SJCRH30 (cell line): ENCODE measurements at regions not wholly inside any gene's neighbourhood (a gene's known extent, or its start where the extent isn't known, plus 50 kb on each side); places are given as distances from the start of the nearest gene placed in this dataset.
A peak's percentile ranks its signal among the peaks of the same experiment; 100 is the strongest.
"Not testable (repeated sequence)": the region's sequence is repeated elsewhere in the genome, so short reads cannot be mapped to it uniquely, and the experiment has no call there.

ENCODE experiments used
- DNase-seq, 2 experiments: peaks; one replicate each; pipeline ENCODE4 v3.0.0-alpha.2; 2015 to 2020
- H3K27ac ChIP-seq: fragments of 250-450 bp; sonication (Bioruptor Pico); 2 replicates; pipeline ENCODE4 v1.5.1; 2020; ENCODE audit warnings: mild to moderate bottlenecking, moderate library complexity
- H3K27me3 ChIP-seq: fragments of 250-450 bp; sonication (Bioruptor Pico); 2 replicates; pipeline ENCODE4 v1.5.1; 2020; ENCODE audit warnings: mild to moderate bottlenecking, moderate library complexity
- H3K36me3 ChIP-seq: fragments of 250-450 bp; sonication (Bioruptor Pico); 2 replicates; pipeline ENCODE4 v1.5.1; 2020; ENCODE audit warnings: mild to moderate bottlenecking, moderate library complexity
- H3K4me1 ChIP-seq: fragments of 250-450 bp; sonication (Bioruptor Pico); 2 replicates; pipeline ENCODE4 v1.5.1; 2020; ENCODE audit warnings: mild to moderate bottlenecking, moderate library complexity
- H3K4me3 ChIP-seq: fragments of 250-450 bp; sonication (Bioruptor Pico); 2 replicates; pipeline ENCODE4 v1.5.1; 2020; ENCODE audit warnings: mild to moderate bottlenecking, moderate library complexity
- H3K9me3 ChIP-seq: fragments of 250-450 bp; sonication (Bioruptor Pico); replicated peaks from 2 replicates; pipeline ENCODE4 v1.5.1; 2020; ENCODE audit warnings: mild to moderate bottlenecking, moderate library complexity

GRCh38 chrX:141520750-141521149, 63.8 kb downstream of the SPANXA1 start:
- not testable (repeated sequence) for H3K36me3 ChIP-seq, H3K27me3 ChIP-seq, H3K9me3 ChIP-seq, H3K4me3 ChIP-seq, H3K27ac ChIP-seq, DNase-seq, H3K4me1 ChIP-seq

DNA sequence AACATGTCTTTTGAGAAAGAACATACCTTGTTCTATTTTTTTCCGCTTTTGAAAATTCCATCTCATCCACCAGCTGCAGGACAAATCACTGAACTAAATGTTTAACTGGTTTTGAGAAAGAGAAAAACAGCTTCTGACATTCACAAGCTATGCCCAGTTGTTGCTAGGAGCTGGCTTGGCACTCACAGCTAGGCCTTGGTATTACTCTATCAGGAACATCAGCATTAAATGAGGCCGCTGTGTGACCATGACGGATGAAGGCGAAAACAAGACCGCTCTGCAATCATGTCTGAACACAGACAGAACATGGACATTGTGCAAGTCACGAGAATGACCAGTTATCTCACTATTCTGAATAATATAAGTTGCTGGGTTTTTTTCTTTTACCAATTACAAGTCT, 108.8 kb downstream of the SPANXA1 start:
- H3K27me3 ChIP-seq, H3K27ac ChIP-seq, H3K4me1 ChIP-seq, H3K9me3 ChIP-seq, H3K4me3 ChIP-seq, H3K36me3 ChIP-seq, DNase-seq: not testable (repeated sequence)

DNA sequence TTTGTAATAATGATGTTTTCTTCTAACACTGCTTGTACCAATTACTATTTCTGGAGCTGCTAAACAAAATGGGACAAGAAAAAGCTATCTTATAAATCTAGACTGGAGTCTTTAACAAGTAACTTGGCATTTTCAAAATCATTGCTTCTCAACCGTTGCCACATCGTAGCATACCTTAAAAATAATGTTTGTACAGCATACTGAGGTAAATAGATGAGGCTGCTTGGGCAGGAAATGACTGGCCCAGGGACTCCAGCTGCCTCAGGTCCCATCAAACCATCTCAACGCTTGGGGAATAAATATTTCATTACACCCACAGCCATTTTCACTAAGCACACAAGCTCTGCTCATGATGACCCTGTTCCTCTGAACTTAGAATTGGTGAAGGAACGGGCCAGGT, 115.1 kb downstream of the SPANXA1 start:
- Histone ChIP-seq H3K4me1 (no peaks in the 10 kb centered on the region), H3K9me3 (no peaks in the 10 kb centered on the region), H3K27me3 (no peaks in the 10 kb centered on the region), H3K36me3 (no peaks in the 10 kb centered on the region), H3K27ac (no peak overlapping the region), H3K4me3 (no peak overlapping the region)
- no peak for DNase-seq

DNA sequence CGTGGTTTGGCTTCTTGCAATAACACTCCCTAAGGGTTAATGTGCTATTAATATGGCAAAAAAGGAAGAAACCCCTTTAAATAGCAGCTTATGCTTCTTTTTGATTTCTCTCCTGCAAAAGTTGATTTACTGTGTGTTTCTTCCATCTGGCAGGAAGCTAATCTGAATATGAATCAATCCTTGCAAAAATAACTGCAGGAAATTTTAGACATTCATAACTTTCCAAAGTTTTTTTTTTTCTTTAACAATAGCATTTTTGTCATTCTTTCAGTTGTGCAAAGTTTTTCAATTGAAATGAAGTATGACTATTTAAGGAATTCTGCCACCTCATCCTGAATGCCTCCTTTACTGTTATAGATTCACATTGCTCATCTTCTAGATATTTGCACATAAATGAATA, 115.6 kb downstream of the SPANXA1 start:
- H3K27me3 ChIP-seq = no peaks in the 10 kb centered on the region
- H3K36me3 ChIP-seq = no peaks in the 10 kb centered on the region
- no peak for DNase-seq
- no peaks in the 10 kb centered on the region for H3K9me3 ChIP-seq
- no peak overlapping the region for H3K27ac ChIP-seq
- H3K4me3 ChIP-seq = no peak overlapping the region
- no peaks in the 10 kb centered on the region for H3K4me1 ChIP-seq

DNA sequence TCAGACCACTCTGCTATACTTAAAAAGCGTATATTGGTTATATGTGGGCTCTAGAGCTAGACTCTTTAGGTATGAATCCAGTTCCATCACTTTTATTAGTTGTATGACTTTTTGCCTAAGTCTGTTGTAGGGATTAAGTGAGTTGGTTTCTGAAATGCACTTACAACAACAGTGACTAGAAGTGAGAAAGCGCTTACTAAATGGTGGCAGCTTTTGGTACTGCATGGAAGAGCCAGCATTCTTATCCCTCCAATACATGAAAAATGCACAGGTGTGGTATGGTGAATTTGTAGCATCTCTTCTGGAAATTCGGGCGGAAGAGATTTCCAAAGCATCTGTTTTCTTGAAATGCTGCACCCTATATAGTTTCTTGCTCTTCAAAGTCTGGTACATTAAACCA, 117.1 kb downstream of the SPANXA1 start:
- no peaks in the 10 kb centered on the region for H3K27me3 ChIP-seq
- peak in 1 of 2 experiments; percentile 0 for DNase-seq
- H3K4me1 ChIP-seq = no peaks in the 10 kb centered on the region
- H3K4me3 ChIP-seq = no peak overlapping the region
- no peak overlapping the region for H3K27ac ChIP-seq
- no peaks in the 10 kb centered on the region for H3K36me3 ChIP-seq
- no peaks in the 10 kb centered on the region for H3K9me3 ChIP-seq

- H3K27ac ChIP-seq = no peak overlapping the region
- H3K27me3 ChIP-seq = no peaks in the 10 kb centered on the region
- no peak for DNase-seq
- no peaks in the 10 kb centered on the region for H3K36me3 ChIP-seq
- H3K9me3 ChIP-seq = no peaks in the 10 kb centered on the region
- H3K4me3 ChIP-seq = no peak overlapping the region
- H3K4me1 ChIP-seq = no peaks in the 10 kb centered on the region
Observed at GRCh38 chrX:141455103-141455502, 129.4 kb downstream of the SPANXA1 start.

GRCh38 chrX:141443922-141444321, 140.6 kb downstream of the SPANXA1 start:
- Histone ChIP-seq H3K27ac (no peak overlapping the region), H3K36me3 (no peaks in the 10 kb centered on the region)

GRCh38 chrX:141439651-141440050, 144.9 kb downstream of the SPANXA1 start:
- H3K36me3 ChIP-seq = no peaks in the 10 kb centered on the region
- H3K27ac ChIP-seq = no peak overlapping the region
- H3K4me3 ChIP-seq = no peak overlapping the region
- no peaks in the 10 kb centered on the region for H3K9me3 ChIP-seq
- H3K4me1 ChIP-seq = no peaks in the 10 kb centered on the region
- no peaks in the 10 kb centered on the region for H3K27me3 ChIP-seq
- no peak for DNase-seq

More at GRCh38 chrX:141443922-141444321, 140.6 kb downstream of the SPANXA1 start:
- DNase-seq = no peak
- Histone ChIP-seq H3K4me1 (no peaks in the 10 kb centered on the region), H3K9me3 (no peaks in the 10 kb centered on the region), H3K27me3 (no peaks in the 10 kb centered on the region), H3K4me3 (no peak overlapping the region)

DNA sequence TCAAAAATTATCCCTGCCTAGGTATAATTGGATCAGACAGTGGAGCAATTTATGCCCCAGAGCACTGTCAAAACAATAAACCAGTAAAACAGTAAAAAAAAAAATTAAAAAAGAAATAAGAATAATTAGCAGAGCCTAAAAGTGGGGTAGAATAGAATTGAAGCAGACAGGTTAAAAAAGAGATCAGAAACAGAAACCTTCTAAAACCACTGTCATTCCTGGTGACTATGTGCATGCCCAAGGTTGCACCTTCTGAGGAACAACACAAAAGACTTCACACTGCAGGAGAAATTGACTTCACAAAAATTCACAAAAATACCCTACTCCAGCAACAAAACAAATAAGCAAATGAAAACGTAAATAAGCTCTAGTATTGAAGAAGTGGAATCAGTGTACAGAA, 168.6 kb downstream of the SPANXA1 start:
- no peaks in the 10 kb centered on the region for H3K36me3 ChIP-seq
- no peak overlapping the region for H3K27ac ChIP-seq
- no peaks in the 10 kb centered on the region for H3K4me1 ChIP-seq
- H3K27me3 ChIP-seq = no peaks in the 10 kb centered on the region
- no peaks in the 10 kb centered on the region for H3K9me3 ChIP-seq
- H3K4me3 ChIP-seq = no peak overlapping the region
- no peak for DNase-seq

DNA sequence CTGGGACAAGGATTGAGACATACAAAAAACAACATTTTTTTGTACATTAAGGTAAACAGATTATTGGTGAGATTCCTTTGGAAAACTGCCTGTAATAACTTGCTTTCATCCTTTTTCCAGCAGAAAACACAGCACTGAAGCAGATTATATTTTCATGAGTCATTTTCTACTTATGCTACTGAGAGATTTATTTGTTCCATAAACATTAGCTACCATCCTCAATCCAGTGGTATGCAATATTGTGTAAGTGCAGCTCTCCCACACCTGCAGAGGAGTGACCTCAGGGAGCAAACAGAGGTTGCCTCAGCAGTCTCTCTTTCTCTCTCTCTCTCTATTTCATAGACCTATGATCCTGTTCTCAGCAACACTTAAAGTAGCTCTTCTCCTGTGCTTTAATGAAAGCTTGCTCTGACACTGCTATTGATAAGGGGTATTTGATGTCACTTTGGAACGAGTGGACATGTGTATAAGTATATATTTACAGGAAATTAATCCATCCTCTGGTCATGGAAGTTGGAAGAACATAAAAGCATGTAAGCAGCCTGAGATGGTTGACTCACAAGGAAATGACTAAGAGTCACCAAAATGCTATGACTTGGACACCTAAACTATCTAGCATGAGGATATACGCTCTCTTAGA, 163.7 kb upstream of the SPANXC start:
- H3K4me1 ChIP-seq = no peaks in the 10 kb centered on the region
- H3K27me3 ChIP-seq = no peaks in the 10 kb centered on the region
- H3K36me3 ChIP-seq = no peaks in the 10 kb centered on the region
- H3K27ac ChIP-seq = no peak overlapping the region
- no peak overlapping the region for H3K4me3 ChIP-seq
- DNase-seq = no peak
- H3K9me3 ChIP-seq = no peaks in the 10 kb centered on the region

- Histone ChIP-seq H3K27me3 (no peaks in the 10 kb centered on the region), H3K36me3 (no peaks in the 10 kb centered on the region), H3K4me1 (no peaks in the 10 kb centered on the region), H3K27ac (no peak overlapping the region), H3K9me3 (no peaks in the 10 kb centered on the region), H3K4me3 (no peak overlapping the region)
- DNase-seq = no peak
Observed at GRCh38 chrX:141405486-141405852, 163.2 kb upstream of the SPANXC start.

DNA sequence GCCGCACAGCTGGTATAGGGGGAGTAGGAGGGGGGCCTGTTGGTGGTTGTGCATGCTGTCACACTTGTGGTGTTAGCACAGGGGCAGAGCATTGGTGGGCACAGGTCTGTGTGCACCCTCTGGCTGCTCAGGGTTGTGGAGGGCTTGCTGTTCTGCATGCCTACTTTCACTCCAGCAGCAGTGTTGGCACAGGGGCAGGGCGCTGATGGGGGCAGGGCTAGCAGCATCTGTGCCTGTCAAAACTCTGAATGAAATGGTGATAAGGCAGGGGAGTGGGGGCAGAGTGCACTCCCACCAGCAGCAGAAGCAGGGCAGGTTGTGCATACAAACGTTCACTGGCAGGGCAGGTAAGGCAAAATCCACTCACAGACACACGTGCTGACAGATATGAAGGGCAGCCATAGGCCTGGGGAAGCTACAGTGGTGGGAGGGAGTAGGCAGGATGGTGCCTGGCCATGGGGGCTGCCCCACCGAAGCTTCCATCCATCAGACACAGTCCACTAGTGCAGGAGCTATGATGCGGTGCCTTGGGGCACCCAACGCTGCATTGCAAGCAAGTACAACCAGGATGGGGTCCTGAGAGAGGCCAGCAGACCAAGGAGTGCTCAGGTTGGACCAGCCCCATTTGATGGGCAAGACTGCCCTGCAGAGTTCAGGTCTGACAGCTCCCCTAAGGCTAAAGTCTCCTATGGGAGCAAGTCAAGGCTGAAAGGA, 160.7 kb upstream of the SPANXC start:
- Histone ChIP-seq H3K27me3 (no peaks in the 10 kb centered on the region), H3K36me3 (no peaks in the 10 kb centered on the region), H3K4me3 (no peak overlapping the region), H3K9me3 (no peaks in the 10 kb centered on the region), H3K27ac (no peak overlapping the region), H3K4me1 (no peaks in the 10 kb centered on the region)
- no peak for DNase-seq

GRCh38 chrX:141396536-141396935, 154.2 kb upstream of the SPANXC start:
- Histone ChIP-seq H3K4me3 (no peak overlapping the region), H3K27me3 (no peaks in the 10 kb centered on the region), H3K4me1 (no peaks in the 10 kb centered on the region), H3K27ac (no peak overlapping the region), H3K9me3 (no peaks in the 10 kb centered on the region), H3K36me3 (no peaks in the 10 kb centered on the region)
- DNase-seq = no peak

GRCh38 chrX:141375011-141375760, 132.9 kb upstream of the SPANXC start:
- no peaks in the 10 kb centered on the region for H3K9me3 ChIP-seq
- no peak for DNase-seq
- no peaks in the 10 kb centered on the region for H3K4me1 ChIP-seq
- H3K4me3 ChIP-seq = no peak overlapping the region
- no peak overlapping the region for H3K27ac ChIP-seq
- no peaks in the 10 kb centered on the region for H3K36me3 ChIP-seq
- no peaks in the 10 kb centered on the region for H3K27me3 ChIP-seq

GRCh38 chrX:141341743-141342142, 99.4 kb upstream of the SPANXC start:
- H3K27ac ChIP-seq = no peak overlapping the region
- DNase-seq = no peak
- no peaks in the 10 kb centered on the region for H3K9me3 ChIP-seq
- no peaks in the 10 kb centered on the region for H3K36me3 ChIP-seq
- H3K4me1 ChIP-seq = no peaks in the 10 kb centered on the region
- H3K4me3 ChIP-seq = no peak overlapping the region
- no peaks in the 10 kb centered on the region for H3K27me3 ChIP-seq
